ENCODE measurements at regions not wholly inside any gene's neighbourhood (a gene's known extent, or its start where the extent isn't known, plus 50 kb on each side); places are given as distances from the start of the nearest gene placed in this dataset.

DNA sequence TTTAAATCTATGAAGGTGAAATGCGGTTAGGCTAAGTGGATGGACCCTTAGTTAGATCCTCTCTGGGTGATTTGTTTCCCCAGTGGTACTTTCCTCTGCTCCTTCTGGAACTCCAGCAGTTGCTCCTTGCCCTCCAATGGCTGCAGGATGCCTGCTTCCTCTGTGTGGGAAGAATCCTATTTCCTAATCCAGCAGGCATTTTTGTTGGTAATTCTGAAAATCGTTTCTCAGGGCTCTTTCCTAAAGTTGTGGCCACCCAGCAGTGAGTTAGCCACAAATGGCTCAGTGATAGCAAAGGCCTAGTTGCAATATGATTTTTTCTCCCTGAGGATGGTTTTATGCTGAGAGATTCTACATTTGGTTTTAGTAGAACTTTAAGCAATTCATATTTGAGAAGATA lies 332.3 kb upstream of the C2CD4B start:
- no peaks in the 10 kb centered on the region for H3K27me3 ChIP-seq (ENCODE audit: control insufficient read depth, insufficient read depth, low read length)
- no peak overlapping the region for H3K4me3 ChIP-seq (ENCODE audit: low read length)
- no peak overlapping the region for H3K27ac ChIP-seq (ENCODE audit: low read length)
- WGBS (ENCODE audit: insufficient coverage, insufficient read length): no CpG with 5 or more reads among the region's 2 CpGs
- no peaks in the 10 kb centered on the region for H3K4me1 ChIP-seq (ENCODE audit: control insufficient read depth, insufficient read depth, low read length)
- H3K36me3 ChIP-seq (ENCODE audit: control insufficient read depth, insufficient read depth, low read length): no peaks in the 10 kb centered on the region
- no peak for DNase-seq (ENCODE audit: low read depth, low spot score)
- no peaks in the 10 kb centered on the region for H3K9me3 ChIP-seq (ENCODE audit: control insufficient read depth, insufficient read depth, low read length)

GRCh38 chr15:62498278-62498677 lies 333.2 kb upstream of the C2CD4B start:
- H3K4me1 ChIP-seq (ENCODE audit: control insufficient read depth, insufficient read depth, low read length): no peaks in the 10 kb centered on the region
- DNase-seq (ENCODE audit: low read depth, low spot score): no peak
- no peaks in the 10 kb centered on the region for H3K36me3 ChIP-seq (ENCODE audit: control insufficient read depth, insufficient read depth, low read length)
- no peak overlapping the region for H3K27ac ChIP-seq (ENCODE audit: low read length)
- H3K9me3 ChIP-seq (ENCODE audit: control insufficient read depth, insufficient read depth, low read length): no peaks in the 10 kb centered on the region
- WGBS (ENCODE audit: insufficient coverage, insufficient read length): no CpG with 5 or more reads among the region's 4 CpGs
- no peaks in the 10 kb centered on the region for H3K27me3 ChIP-seq (ENCODE audit: control insufficient read depth, insufficient read depth, low read length)
- H3K4me3 ChIP-seq (ENCODE audit: low read length): no peak overlapping the region

DNA sequence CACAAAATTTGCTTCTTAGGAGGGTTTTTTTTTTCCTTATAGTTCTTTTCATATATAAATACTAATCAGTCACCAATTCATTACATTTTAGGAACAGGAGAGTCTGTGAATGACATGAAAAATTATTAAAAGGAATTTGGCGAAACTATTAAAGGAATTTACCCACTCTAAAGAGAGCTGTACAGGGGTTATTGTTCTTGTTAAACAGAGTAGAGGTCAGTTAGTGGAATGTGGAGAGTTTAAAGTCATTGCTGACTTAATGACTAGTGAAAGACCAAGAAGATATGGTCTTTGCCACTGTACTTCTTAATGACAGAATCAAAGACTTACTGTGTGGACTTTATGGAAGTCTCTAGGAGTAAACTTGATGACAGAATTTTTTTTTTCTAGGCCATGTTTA lies 333.6 kb upstream of the C2CD4B start:
- no peaks in the 10 kb centered on the region for H3K36me3 ChIP-seq (ENCODE audit: control insufficient read depth, insufficient read depth, low read length)

GRCh38 chr15:62500325-62500724 lies 335.2 kb upstream of the C2CD4B start:
- no peak for DNase-seq (ENCODE audit: low read depth, low spot score)
- H3K27ac ChIP-seq (ENCODE audit: low read length): no peak overlapping the region
- no peaks in the 10 kb centered on the region for H3K36me3 ChIP-seq (ENCODE audit: control insufficient read depth, insufficient read depth, low read length)
- WGBS (ENCODE audit: insufficient coverage, insufficient read length): no CpG with 5 or more reads among the region's 1 CpG
- no peaks in the 10 kb centered on the region for H3K27me3 ChIP-seq (ENCODE audit: control insufficient read depth, insufficient read depth, low read length)
- no peaks in the 10 kb centered on the region for H3K4me1 ChIP-seq (ENCODE audit: control insufficient read depth, insufficient read depth, low read length)
- H3K9me3 ChIP-seq (ENCODE audit: control insufficient read depth, insufficient read depth, low read length): no peaks in the 10 kb centered on the region
- H3K4me3 ChIP-seq (ENCODE audit: low read length): no peak overlapping the region

More for the DNA sequence above, 333.6 kb upstream of the C2CD4B start:
- no peaks in the 10 kb centered on the region for H3K4me1 ChIP-seq (ENCODE audit: control insufficient read depth, insufficient read depth, low read length)
- H3K27me3 ChIP-seq (ENCODE audit: control insufficient read depth, insufficient read depth, low read length): no peaks in the 10 kb centered on the region
- DNase-seq (ENCODE audit: low read depth, low spot score): no peak
- H3K27ac ChIP-seq (ENCODE audit: low read length): no peak overlapping the region
- H3K4me3 ChIP-seq (ENCODE audit: low read length): no peak overlapping the region
- H3K9me3 ChIP-seq (ENCODE audit: control insufficient read depth, insufficient read depth, low read length): no peaks in the 10 kb centered on the region
- no CpG with 5 or more reads among the region's 1 CpG for WGBS (ENCODE audit: insufficient coverage, insufficient read length)

DNA sequence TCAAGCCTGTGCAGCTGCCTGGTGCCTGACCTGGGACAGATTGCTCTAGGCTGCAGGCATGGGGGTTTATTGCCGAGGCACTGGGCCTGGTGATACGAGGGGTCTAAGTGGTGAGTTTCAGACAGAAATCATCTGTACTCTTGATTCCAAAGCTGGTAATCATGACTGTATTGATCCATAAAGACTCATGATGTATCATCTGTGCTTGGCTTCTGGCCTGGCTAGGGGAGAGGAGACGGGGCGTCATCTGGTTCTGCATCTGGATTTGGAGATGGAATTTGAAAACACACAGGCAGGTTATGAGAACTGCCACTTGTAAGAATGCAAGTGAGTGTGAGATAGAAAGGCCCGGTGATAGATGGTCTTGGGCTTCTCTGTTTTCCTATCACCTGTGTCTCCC lies 337.4 kb upstream of the C2CD4B start:
- Histone ChIP-seq H3K27ac (ENCODE audit: low read length) (no peak overlapping the region), H3K4me1 (ENCODE audit: control insufficient read depth, insufficient read depth, low read length) (peaks cover 3% of the 10 kb centered on the region; the same call in 1 of the 2 replicates), H3K4me3 (ENCODE audit: low read length) (no peak overlapping the region), H3K36me3 (ENCODE audit: control insufficient read depth, insufficient read depth, low read length) (no peaks in the 10 kb centered on the region), H3K27me3 (ENCODE audit: control insufficient read depth, insufficient read depth, low read length) (no peaks in the 10 kb centered on the region), H3K9me3 (ENCODE audit: control insufficient read depth, insufficient read depth, low read length) (no peaks in the 10 kb centered on the region)
- no CpG with 5 or more reads among the region's 5 CpGs for WGBS (ENCODE audit: insufficient coverage, insufficient read length)
- DNase-seq (ENCODE audit: low read depth, low spot score): no peak

DNA sequence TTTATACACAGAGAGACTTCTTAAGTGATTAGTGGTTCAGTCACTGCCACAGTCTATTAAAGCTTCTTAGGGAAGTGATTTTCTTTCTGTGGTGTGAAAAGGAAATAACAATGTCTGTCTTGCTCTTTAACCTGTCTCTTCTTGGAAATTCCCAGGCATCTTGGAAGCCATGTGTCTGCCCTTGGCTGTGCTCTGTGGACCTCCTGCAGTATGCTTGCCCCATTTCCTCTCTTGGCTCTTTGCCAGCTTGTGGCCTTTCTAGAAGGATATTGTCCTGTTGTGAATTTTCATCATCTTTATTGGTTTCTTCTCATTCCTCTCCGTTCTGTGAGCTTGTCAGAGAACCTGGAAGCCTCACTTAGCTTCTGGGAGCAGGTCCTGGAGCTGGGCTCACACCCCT lies 338.4 kb upstream of the C2CD4B start:
- no CpG with 5 or more reads among the region's 1 CpG for WGBS (ENCODE audit: insufficient coverage, insufficient read length)

GRCh38 chr15:62505762-62506161 lies 340.7 kb upstream of the C2CD4B start:
- DNase-seq (ENCODE audit: low read depth, low spot score): no peak

More for the DNA sequence above, 338.4 kb upstream of the C2CD4B start:
- Histone ChIP-seq H3K27ac (ENCODE audit: low read length) (no peak overlapping the region), H3K9me3 (ENCODE audit: control insufficient read depth, insufficient read depth, low read length) (no peaks in the 10 kb centered on the region), H3K4me3 (ENCODE audit: low read length) (no peak overlapping the region), H3K4me1 (ENCODE audit: control insufficient read depth, insufficient read depth, low read length) (peaks cover 3% of the 10 kb centered on the region; the same call in 1 of the 2 replicates), H3K36me3 (ENCODE audit: control insufficient read depth, insufficient read depth, low read length) (no peaks in the 10 kb centered on the region), H3K27me3 (ENCODE audit: control insufficient read depth, insufficient read depth, low read length) (no peaks in the 10 kb centered on the region)
- DNase-seq (ENCODE audit: low read depth, low spot score): no peak

DNA sequence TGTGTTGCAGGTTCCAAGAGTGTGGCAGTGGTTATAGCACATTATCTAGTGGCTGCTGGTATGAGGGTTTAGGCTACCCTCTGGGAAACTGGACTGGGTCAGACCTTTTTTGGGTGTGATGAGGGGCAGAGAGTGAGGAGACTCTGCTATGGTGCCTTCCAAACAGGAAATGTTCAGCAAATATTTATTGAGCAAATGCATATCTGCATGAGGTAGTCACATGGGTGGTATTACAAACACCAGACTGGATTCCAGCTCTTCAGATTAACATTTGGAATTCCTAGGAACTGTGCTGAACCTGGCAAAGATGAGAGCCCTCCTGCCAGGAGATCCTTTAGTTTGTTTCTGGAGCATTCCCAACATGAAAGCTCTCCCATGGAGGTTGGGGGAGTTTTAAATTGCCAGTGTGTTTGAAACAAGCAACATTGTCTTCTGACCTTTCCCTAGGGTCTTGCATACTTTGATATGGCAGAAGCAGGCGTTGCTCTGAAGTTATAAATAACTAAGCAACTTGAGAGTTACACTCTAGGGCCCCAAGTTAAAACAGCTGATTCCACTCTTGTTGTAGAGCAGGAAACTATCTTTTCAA lies 341.2 kb upstream of the C2CD4B start:
- Histone ChIP-seq H3K9me3 (ENCODE audit: control insufficient read depth, insufficient read depth, low read length) (no peaks in the 10 kb centered on the region), H3K27me3 (ENCODE audit: control insufficient read depth, insufficient read depth, low read length) (no peaks in the 10 kb centered on the region), H3K4me3 (ENCODE audit: low read length) (no peak overlapping the region), H3K4me1 (ENCODE audit: control insufficient read depth, insufficient read depth, low read length) (peaks cover 3% of the 10 kb centered on the region), H3K36me3 (ENCODE audit: control insufficient read depth, insufficient read depth, low read length) (no peaks in the 10 kb centered on the region), H3K27ac (ENCODE audit: low read length) (no peak overlapping the region)
- no peak for DNase-seq (ENCODE audit: low read depth, low spot score)
- WGBS (ENCODE audit: insufficient coverage, insufficient read length): no CpG with 5 or more reads among the region's 1 CpG

More at GRCh38 chr15:62505762-62506161, 340.7 kb upstream of the C2CD4B start:
- no peaks in the 10 kb centered on the region for H3K9me3 ChIP-seq (ENCODE audit: control insufficient read depth, insufficient read depth, low read length)
- no peak overlapping the region for H3K27ac ChIP-seq (ENCODE audit: low read length)
- no CpG with 5 or more reads among the region's 6 CpGs for WGBS (ENCODE audit: insufficient coverage, insufficient read length)
- H3K4me1 ChIP-seq (ENCODE audit: control insufficient read depth, insufficient read depth, low read length): peaks cover 3% of the 10 kb centered on the region
- H3K36me3 ChIP-seq (ENCODE audit: control insufficient read depth, insufficient read depth, low read length): no peaks in the 10 kb centered on the region
- no peaks in the 10 kb centered on the region for H3K27me3 ChIP-seq (ENCODE audit: control insufficient read depth, insufficient read depth, low read length)
- H3K4me3 ChIP-seq (ENCODE audit: low read length): no peak overlapping the region

DNA sequence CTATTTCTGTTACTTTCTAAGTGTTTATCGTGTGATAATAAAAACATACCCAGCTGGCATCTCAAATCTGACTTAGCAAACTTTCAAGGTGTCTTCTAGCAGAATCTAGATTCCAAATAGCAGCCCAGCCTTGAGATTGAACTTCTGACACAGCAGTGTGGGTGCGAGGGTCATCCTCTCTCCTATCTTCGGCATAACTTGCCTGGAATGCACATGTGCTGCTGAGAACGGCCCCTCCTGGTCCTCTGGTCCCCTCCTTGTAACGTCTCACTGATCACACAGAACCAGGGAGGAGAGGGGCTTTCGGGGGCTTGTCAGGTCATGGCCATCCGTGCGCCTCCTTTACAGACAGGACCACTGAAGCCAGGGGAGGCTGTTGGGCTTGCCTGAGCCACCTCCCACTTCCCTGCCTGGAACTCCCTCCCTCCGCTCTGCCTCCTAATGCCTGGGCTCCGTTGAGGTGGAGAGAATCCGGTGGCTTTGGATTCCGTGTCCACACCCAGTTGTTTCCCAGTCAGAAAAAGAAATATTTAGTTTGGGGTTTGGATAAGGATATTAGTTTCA lies 344.4 kb upstream of the C2CD4B start:
- no peaks in the 10 kb centered on the region for H3K36me3 ChIP-seq (ENCODE audit: control insufficient read depth, insufficient read depth, low read length)
- H3K9me3 ChIP-seq (ENCODE audit: control insufficient read depth, insufficient read depth, low read length): no peaks in the 10 kb centered on the region
- H3K27ac ChIP-seq (ENCODE audit: low read length): no peak overlapping the region
- peaks cover 3% of the 10 kb centered on the region for H3K4me1 ChIP-seq (ENCODE audit: control insufficient read depth, insufficient read depth, low read length)
- DNase-seq (ENCODE audit: low read depth, low spot score): no peak
- H3K4me3 ChIP-seq (ENCODE audit: low read length): no peak overlapping the region
- no peaks in the 10 kb centered on the region for H3K27me3 ChIP-seq (ENCODE audit: control insufficient read depth, insufficient read depth, low read length)
- WGBS (ENCODE audit: insufficient coverage, insufficient read length): no CpG with 5 or more reads among the region's 12 CpGs

- Histone ChIP-seq H3K9me3 (ENCODE audit: control insufficient read depth, insufficient read depth, low read length) (no peaks in the 10 kb centered on the region), H3K27ac (ENCODE audit: low read length) (no peak overlapping the region), H3K27me3 (ENCODE audit: control insufficient read depth, insufficient read depth, low read length) (no peaks in the 10 kb centered on the region), H3K4me1 (ENCODE audit: control insufficient read depth, insufficient read depth, low read length) (peaks cover 3% of the 10 kb centered on the region), H3K36me3 (ENCODE audit: control insufficient read depth, insufficient read depth, low read length) (no peaks in the 10 kb centered on the region), H3K4me3 (ENCODE audit: low read length) (no peak overlapping the region)
- no CpG with 5 or more reads among the region's 4 CpGs for WGBS (ENCODE audit: insufficient coverage, insufficient read length)
- no peak for DNase-seq (ENCODE audit: low read depth, low spot score)
These were observed 345.7 kb upstream of the C2CD4B start for GRCh38 chr15:62510791-62511190.

- Histone ChIP-seq H3K4me3 (ENCODE audit: low read length) (no peak overlapping the region), H3K9me3 (ENCODE audit: control insufficient read depth, insufficient read depth, low read length) (no peaks in the 10 kb centered on the region), H3K27me3 (ENCODE audit: control insufficient read depth, insufficient read depth, low read length) (no peaks in the 10 kb centered on the region), H3K36me3 (ENCODE audit: control insufficient read depth, insufficient read depth, low read length) (no peaks in the 10 kb centered on the region), H3K4me1 (ENCODE audit: control insufficient read depth, insufficient read depth, low read length) (no peaks in the 10 kb centered on the region; the same call in 1 of the 2 replicates), H3K27ac (ENCODE audit: low read length) (no peak overlapping the region)
- no peak for DNase-seq (ENCODE audit: low read depth, low spot score)
- no CpG with 5 or more reads among the region's 1 CpG for WGBS (ENCODE audit: insufficient coverage, insufficient read length)
These were observed 347.8 kb upstream of the C2CD4B start for GRCh38 chr15:62512904-62513303.
